Neural cell (in vitro differentiated cells): ENCODE measurements at regions not wholly inside any gene's neighbourhood (a gene's known extent, or its start where the extent isn't known, plus 50 kb on each side); places are given as distances from the start of the nearest gene placed in this dataset.

ENCODE experiments used
- H2AFZ ChIP-seq: fragments of 200-600, 300-800 bp; sonication (generic), shearing (Covaris generic); 2 replicates; pipeline ENCODE4 v1.6.0; 2014; ENCODE audit warnings: low read depth, mild to moderate bottlenecking, antibody characterized with exemption, low read length, moderate library complexity
- H3F3A ChIP-seq: fragments of 200-600 bp; shearing (Covaris generic); 2 replicates; pipeline ENCODE4 v1.6.1; 2016; ENCODE audit warnings: mild to moderate bottlenecking, moderate library complexity, mixed read lengths, antibody characterized with exemption, low read length; ENCODE audit not compliant: insufficient read depth, poor library complexity, severe bottlenecking
- H3K27ac ChIP-seq: fragments of 200-600, 300-800 bp; sonication (generic), shearing (Covaris generic); 2 replicates; pipeline ENCODE4 v1.5.1; 2014; ENCODE audit warnings: mild to moderate bottlenecking, low read length, moderate library complexity
- H3K27me3 ChIP-seq: fragments of 300-800, 200-600 bp; sonication (generic), shearing (Covaris generic); 2 replicates; pipeline ENCODE4 v1.6.0; 2014; ENCODE audit warnings: mild to moderate bottlenecking, low read depth, low read length, moderate library complexity; ENCODE audit not compliant: insufficient read depth
- H3K36me3 ChIP-seq: fragments of 300-800, 200-600 bp; sonication (generic), shearing (Covaris generic); 2 replicates; pipeline ENCODE4 v1.5.1; 2014; ENCODE audit warnings: mild to moderate bottlenecking, antibody characterized with exemption, low read length, moderate library complexity; ENCODE audit not compliant: insufficient read depth
- H3K4me2 ChIP-seq: fragments of 300-800, 200-600 bp; sonication (generic), shearing (Covaris generic); 2 replicates; pipeline ENCODE4 v1.6.0; 2014; ENCODE audit warnings: mild to moderate bottlenecking, low read length
- H3K4me3 ChIP-seq: fragments of 300-800, 200-600 bp; sonication (generic), shearing (Covaris generic); 2 replicates; pipeline ENCODE4 v1.5.1; 2014; ENCODE audit warnings: mild to moderate bottlenecking, low read length, moderate library complexity
- H3K79me2 ChIP-seq: fragments of 200-600 bp; shearing (Covaris generic); replicated peaks from 2 replicates; pipeline ENCODE4 v1.6.0; 2014; ENCODE audit warnings: mild to moderate bottlenecking, low read length, moderate library complexity; ENCODE audit not compliant: insufficient read depth
- H3K9ac ChIP-seq: fragments of 300-800, 200-600 bp; sonication (generic), shearing (Covaris generic); 2 replicates; pipeline ENCODE4 v1.6.1; 2016; ENCODE audit warnings: mild to moderate bottlenecking, low read length, mixed read lengths
- H3K9me2 ChIP-seq: fragments of 200-600 bp; shearing (Covaris generic); 2 replicates; pipeline ENCODE4 v1.6.1; 2016; ENCODE audit warnings: mild to moderate bottlenecking, low read length, mixed read lengths; ENCODE audit not compliant: insufficient read depth
- H3K9me3 ChIP-seq: fragments of 200-600, 300-800 bp; sonication (generic), shearing (Covaris generic); 2 replicates; pipeline ENCODE4 v1.6.1; 2016; ENCODE audit warnings: mild to moderate bottlenecking, mixed run types, low read length, moderate library complexity, mixed read lengths
- H4K20me1 ChIP-seq: fragments of 200-600 bp; shearing (Covaris generic); 2 replicates; pipeline ENCODE4 v1.6.1; 2016; ENCODE audit warnings: mild to moderate bottlenecking, mixed run types; ENCODE audit not compliant: insufficient read depth
- EP300 ChIP-seq: fragments of 450-650 bp; conservative IDR thresholded peaks from 2 replicates; pipeline ENCODE4 v1.6.1; 2014; ENCODE audit warnings: antibody characterized with exemption, mild to moderate bottlenecking, moderate library complexity; ENCODE audit not compliant: poor library complexity, severe bottlenecking
- EZH2 ChIP-seq: fragments of 200-600, 300-800 bp; shearing (Covaris generic), sonication (generic); IDR thresholded peaks from 2 replicates; pipeline ENCODE4 v1.6.1; 2014; ENCODE audit warnings: antibody characterized with exemption, low read length, borderline replicate concordance, mild to moderate bottlenecking; ENCODE audit not compliant: insufficient read depth, poor library complexity, severe bottlenecking
- MXI1 ChIP-seq: fragments of 450-650 bp; conservative IDR thresholded peaks from 2 replicates; pipeline ENCODE4 v1.6.1; 2014; ENCODE audit warnings: antibody characterized with exemption, mild to moderate bottlenecking; ENCODE audit not compliant: poor library complexity, severe bottlenecking
- POLR2AphosphoS5 ChIP-seq: IDR thresholded peaks from 2 replicates; pipeline ENCODE4 v1.6.1; 2012
- RAD21 ChIP-seq: fragments of 450-650 bp; conservative IDR thresholded peaks from 2 replicates; pipeline ENCODE4 v1.6.1; 2014; ENCODE audit warnings: antibody characterized with exemption, mild to moderate bottlenecking, moderate library complexity
- SMC3 ChIP-seq: fragments of 450-650 bp; conservative IDR thresholded peaks from 2 replicates; pipeline ENCODE4 v1.6.1; 2014; ENCODE audit warnings: antibody characterized with exemption, mild to moderate bottlenecking, moderate library complexity; ENCODE audit not compliant: poor library complexity
- TAF1 ChIP-seq: IDR thresholded peaks from 2 replicates; pipeline ENCODE4 v1.6.1; 2012; ENCODE audit warnings: low read depth
- TF ChIP-seq, protein P1 (sequence below): IDR thresholded peaks from 2 replicates; pipeline ENCODE4 v1.6.1; 2012; ENCODE audit warnings: borderline replicate concordance
- TF ChIP-seq, protein P2 (sequence below): fragments of 450-650 bp; IDR thresholded peaks from 2 replicates; pipeline ENCODE4 v1.5.1; 2014; ENCODE audit warnings: antibody characterized with exemption, mild to moderate bottlenecking, moderate library complexity; ENCODE audit not compliant: poor library complexity, severe bottlenecking

DNA sequence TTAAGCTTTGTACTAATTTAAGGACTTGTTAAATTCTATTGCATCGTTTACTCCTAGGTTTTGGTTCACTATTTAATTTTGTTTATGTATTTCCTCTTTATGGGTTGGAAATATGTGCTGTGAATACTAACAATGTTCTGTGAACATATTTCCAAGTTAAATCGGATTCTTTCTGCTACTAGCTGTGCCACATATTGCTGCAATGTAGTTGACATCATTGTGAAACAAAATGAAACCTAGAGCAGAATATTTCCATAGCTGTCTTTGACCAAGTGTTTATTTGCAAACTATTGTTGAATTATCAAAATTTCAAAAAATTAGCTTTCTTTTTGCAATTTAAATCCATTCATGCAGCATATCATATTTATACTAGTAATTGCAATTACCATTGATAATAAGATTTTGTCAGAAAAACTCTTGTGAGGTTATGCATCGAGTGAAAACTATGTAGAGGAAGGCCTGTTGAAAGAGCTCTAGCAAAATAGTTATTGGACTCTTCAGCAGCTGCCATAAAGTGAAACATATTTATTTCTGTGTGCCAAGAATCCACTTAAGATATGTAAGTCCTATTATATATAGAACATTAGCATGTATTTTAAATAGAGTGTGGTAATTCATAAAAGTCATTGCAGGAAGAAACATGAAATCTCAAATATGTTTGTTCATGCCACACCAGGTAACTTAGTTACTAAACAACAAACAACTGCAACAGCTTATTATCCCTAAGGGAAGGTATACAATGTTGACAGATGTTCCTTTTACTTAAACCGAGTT, 575.1 kb downstream of the SLITRK6 start:
- H3K9me3 ChIP-seq = no peaks in the 10 kb centered on the region
- no peak overlapping the region for H3K27ac ChIP-seq
- no peaks in the 10 kb centered on the region for H3F3A ChIP-seq
- no peak overlapping the region for H2AFZ ChIP-seq
- H3K9me2 ChIP-seq = no peaks in the 10 kb centered on the region
- H3K9ac ChIP-seq = no peak overlapping the region
- H3K27me3 ChIP-seq = no peaks in the 10 kb centered on the region
- no peaks in the 10 kb centered on the region for H3K36me3 ChIP-seq
- no peaks in the 10 kb centered on the region for H3K79me2 ChIP-seq
- no peak overlapping the region for H3K4me3 ChIP-seq
- TF ChIP-seq TAF1 = no peak
- no peak for TF ChIP-seq SMC3
- TF ChIP-seq, protein P1, sequence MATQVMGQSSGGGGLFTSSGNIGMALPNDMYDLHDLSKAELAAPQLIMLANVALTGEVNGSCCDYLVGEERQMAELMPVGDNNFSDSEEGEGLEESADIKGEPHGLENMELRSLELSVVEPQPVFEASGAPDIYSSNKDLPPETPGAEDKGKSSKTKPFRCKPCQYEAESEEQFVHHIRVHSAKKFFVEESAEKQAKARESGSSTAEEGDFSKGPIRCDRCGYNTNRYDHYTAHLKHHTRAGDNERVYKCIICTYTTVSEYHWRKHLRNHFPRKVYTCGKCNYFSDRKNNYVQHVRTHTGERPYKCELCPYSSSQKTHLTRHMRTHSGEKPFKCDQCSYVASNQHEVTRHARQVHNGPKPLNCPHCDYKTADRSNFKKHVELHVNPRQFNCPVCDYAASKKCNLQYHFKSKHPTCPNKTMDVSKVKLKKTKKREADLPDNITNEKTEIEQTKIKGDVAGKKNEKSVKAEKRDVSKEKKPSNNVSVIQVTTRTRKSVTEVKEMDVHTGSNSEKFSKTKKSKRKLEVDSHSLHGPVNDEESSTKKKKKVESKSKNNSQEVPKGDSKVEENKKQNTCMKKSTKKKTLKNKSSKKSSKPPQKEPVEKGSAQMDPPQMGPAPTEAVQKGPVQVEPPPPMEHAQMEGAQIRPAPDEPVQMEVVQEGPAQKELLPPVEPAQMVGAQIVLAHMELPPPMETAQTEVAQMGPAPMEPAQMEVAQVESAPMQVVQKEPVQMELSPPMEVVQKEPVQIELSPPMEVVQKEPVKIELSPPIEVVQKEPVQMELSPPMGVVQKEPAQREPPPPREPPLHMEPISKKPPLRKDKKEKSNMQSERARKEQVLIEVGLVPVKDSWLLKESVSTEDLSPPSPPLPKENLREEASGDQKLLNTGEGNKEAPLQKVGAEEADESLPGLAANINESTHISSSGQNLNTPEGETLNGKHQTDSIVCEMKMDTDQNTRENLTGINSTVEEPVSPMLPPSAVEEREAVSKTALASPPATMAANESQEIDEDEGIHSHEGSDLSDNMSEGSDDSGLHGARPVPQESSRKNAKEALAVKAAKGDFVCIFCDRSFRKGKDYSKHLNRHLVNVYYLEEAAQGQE = no peak
- no peak for TF ChIP-seq MXI1
- no peak overlapping the region for H3K4me2 ChIP-seq
- H4K20me1 ChIP-seq = no peaks in the 10 kb centered on the region

DNA sequence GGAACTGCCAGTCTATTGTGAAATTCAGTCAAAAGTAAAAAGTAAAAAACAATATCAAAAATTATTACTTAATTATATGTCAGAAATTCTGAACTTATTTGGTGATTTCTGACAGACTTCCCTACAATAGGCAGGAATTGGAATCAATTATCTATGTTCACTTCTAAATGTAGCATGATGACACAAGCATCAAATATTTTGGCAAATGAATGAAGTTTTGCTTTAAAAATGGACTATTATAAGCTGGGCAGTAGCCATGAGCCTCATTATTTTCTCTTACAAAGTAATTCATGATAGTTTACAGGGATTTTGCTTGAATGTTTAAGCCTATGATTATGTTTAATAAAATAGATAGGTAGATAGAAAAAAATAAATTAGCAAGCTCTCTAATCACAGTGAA, 582.6 kb downstream of the SLITRK6 start:
- Histone ChIP-seq H3K9ac (no peak overlapping the region), H2AFZ (no peak overlapping the region), H3K9me3 (no peaks in the 10 kb centered on the region), H3K27me3 (no peaks in the 10 kb centered on the region), H3K9me2 (no peaks in the 10 kb centered on the region), H3K4me3 (no peak overlapping the region), H4K20me1 (no peaks in the 10 kb centered on the region), H3K79me2 (no peaks in the 10 kb centered on the region), H3F3A (no peaks in the 10 kb centered on the region), H3K36me3 (no peaks in the 10 kb centered on the region), H3K4me2 (no peak overlapping the region), H3K27ac (no peak overlapping the region)
- TF ChIP-seq MXI1 = no peak

DNA sequence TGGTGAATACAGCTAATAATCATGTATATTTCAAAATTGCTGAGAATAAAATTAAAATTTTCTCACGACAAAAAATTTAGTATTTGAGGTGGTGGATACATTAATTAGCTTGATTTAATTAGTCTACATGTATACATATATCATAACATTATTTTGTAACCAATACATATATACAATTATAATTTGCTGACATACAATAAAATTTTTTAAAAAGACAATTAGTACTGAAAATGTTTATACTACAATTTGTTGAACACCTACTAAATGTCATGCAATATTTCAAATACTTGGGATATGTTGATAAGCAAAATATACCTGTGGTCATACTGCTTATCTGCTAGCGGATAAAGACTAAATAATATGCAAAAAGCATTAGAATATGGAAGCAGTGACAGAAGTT, 586.5 kb downstream of the SLITRK6 start:
- Histone ChIP-seq H3K36me3 (no peaks in the 10 kb centered on the region), H3K4me3 (no peak overlapping the region), H3K79me2 (no peaks in the 10 kb centered on the region), H3K9ac (no peak overlapping the region), H2AFZ (no peak overlapping the region), H3K9me2 (no peaks in the 10 kb centered on the region), H3F3A (no peaks in the 10 kb centered on the region), H3K27me3 (no peaks in the 10 kb centered on the region), H4K20me1 (no peaks in the 10 kb centered on the region), H3K9me3 (no peaks in the 10 kb centered on the region), H3K27ac (no peak overlapping the region), H3K4me2 (no peak overlapping the region)
- TF ChIP-seq, protein P2, sequence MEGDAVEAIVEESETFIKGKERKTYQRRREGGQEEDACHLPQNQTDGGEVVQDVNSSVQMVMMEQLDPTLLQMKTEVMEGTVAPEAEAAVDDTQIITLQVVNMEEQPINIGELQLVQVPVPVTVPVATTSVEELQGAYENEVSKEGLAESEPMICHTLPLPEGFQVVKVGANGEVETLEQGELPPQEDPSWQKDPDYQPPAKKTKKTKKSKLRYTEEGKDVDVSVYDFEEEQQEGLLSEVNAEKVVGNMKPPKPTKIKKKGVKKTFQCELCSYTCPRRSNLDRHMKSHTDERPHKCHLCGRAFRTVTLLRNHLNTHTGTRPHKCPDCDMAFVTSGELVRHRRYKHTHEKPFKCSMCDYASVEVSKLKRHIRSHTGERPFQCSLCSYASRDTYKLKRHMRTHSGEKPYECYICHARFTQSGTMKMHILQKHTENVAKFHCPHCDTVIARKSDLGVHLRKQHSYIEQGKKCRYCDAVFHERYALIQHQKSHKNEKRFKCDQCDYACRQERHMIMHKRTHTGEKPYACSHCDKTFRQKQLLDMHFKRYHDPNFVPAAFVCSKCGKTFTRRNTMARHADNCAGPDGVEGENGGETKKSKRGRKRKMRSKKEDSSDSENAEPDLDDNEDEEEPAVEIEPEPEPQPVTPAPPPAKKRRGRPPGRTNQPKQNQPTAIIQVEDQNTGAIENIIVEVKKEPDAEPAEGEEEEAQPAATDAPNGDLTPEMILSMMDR = no peak
- TF ChIP-seq EP300 (no peak), MXI1 (no peak), TAF1 (no peak), EZH2 (no peak), RAD21 (no peak), POLR2AphosphoS5 (no peak), SMC3 (no peak)
- TF ChIP-seq, protein P1 = no peak
